Neutrophil (primary cell): ENCODE measurements at regions not wholly inside any gene's neighbourhood (a gene's known extent, or its start where the extent isn't known, plus 50 kb on each side); places are given as distances from the start of the nearest gene placed in this dataset.

Source experiments
- H3K27ac ChIP-seq: fragments of 200-600 bp; sonication (generic); 2 replicates; pipeline ENCODE4 v1.5.1; 2016; ENCODE audit warnings: mild to moderate bottlenecking, moderate library complexity
- H3K27me3 ChIP-seq: fragments of 200-600 bp; sonication (generic); 2 replicates; pipeline ENCODE4 v1.6.0; 2016; ENCODE audit warnings: mild to moderate bottlenecking
- H3K36me3 ChIP-seq: fragments of 200-600 bp; sonication (generic); 2 replicates; pipeline ENCODE4 v1.5.1; 2017
- H3K4me1 ChIP-seq, 2 experiments: fragments of 200-600 bp in 1 of 2; sonication (generic) in 1 of 2; 1 replicate in 1 of 2; 2 replicates in 1 of 2; pipeline versions ENCODE4 v1.5.1 to v1.6.1; 2013 to 2016; ENCODE audit warnings: low read depth in 1 of 2, low read length in 1 of 2, mild to moderate bottlenecking in 1 of 2, moderate library complexity in 1 of 2; ENCODE audit not compliant: control insufficient read depth in 1 of 2, insufficient read depth in 1 of 2
- H3K4me3 ChIP-seq, 2 experiments: fragments of 200-600 bp in 1 of 2; sonication (generic) in 1 of 2; 1 replicate in 1 of 2; 2 replicates in 1 of 2; pipeline ENCODE4 v1.5.1; 2013 to 2016; ENCODE audit warnings: low read depth in 1 of 2, low read length in 1 of 2, mild to moderate bottlenecking in 1 of 2, moderate library complexity in 1 of 2
- H3K9me3 ChIP-seq: fragments of 200-600 bp; sonication (generic); 2 replicates; pipeline ENCODE4 v1.5.1; 2016
- CTCF ChIP-seq: fragments of 200-600 bp; sonication (generic); IDR thresholded peaks from 2 replicates; pipeline ENCODE4 v1.5.1; 2016; ENCODE audit warnings: antibody characterized with exemption

DNA sequence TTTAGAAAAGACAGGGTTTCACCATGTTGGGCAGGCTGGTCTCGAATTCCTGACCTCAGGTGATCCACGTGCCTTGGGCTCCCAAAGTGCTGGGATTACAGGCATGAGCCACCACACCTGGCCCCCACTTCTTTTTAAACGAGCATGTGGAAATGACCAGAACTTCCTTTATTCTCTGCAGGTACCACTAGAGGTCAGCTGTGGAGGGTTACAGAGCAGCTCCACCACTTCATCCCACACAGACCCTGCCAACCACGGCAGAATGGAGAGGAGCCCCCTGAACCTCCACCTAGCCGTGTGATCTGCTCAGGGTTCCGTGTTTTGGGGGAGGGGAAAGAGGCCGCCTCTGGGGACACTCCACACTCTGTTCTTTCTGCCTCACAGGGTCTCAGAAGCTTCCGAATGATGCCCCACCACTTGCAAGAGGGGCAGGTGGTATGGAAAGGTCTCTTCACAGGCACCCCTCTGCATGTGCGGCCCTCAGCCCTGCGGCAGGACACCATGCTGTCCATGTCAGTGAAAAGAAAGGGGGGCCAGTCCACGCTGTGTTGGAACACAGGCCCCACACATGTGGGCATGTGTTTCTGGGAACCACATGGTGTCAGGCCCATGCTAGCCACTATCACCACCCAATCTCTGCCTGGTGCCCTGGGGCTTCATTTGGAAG lies 465.0 kb downstream of the TSHZ3 start:
- Histone ChIP-seq H3K36me3 (no peaks in the 10 kb centered on the region), H3K4me3 (no peak overlapping the region), H3K27ac (no peak overlapping the region), H3K4me1 (no peaks in the 10 kb centered on the region), H3K27me3 (no peaks in the 10 kb centered on the region), H3K9me3 (no peaks in the 10 kb centered on the region)
- TF ChIP-seq CTCF: no peak

DNA sequence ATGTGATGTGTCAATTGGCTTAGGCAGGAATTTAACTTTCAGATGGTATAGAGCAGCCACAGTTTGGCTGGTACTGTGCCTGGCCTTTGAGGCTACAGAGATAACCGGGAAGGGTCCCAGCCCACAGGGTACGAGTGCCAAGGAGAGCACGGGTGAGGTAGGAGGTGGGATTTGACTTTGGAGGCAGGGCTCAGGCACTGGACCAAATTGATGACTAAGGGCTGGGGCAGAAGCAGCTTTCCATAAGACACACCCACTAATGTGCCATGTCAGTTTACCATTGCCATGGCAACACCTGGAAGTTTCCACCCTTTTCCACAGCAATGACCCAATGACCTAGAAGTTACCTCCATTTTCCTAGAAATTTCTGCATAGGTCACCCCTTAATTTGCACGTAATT lies 466.2 kb downstream of the TSHZ3 start:
- no peak overlapping the region for H3K27ac ChIP-seq
- no peak for TF ChIP-seq CTCF
- no peaks in the 10 kb centered on the region for H3K4me1 ChIP-seq
- H3K4me3 ChIP-seq: no peak overlapping the region
- no peaks in the 10 kb centered on the region for H3K27me3 ChIP-seq
- no peaks in the 10 kb centered on the region for H3K36me3 ChIP-seq
- no peaks in the 10 kb centered on the region for H3K9me3 ChIP-seq

GRCh38 chr19:30882411-30883005 lies 466.7 kb downstream of the TSHZ3 start:
- Histone ChIP-seq H3K4me1 (no peaks in the 10 kb centered on the region), H3K27ac (no peak overlapping the region), H3K27me3 (no peaks in the 10 kb centered on the region), H3K4me3 (no peak overlapping the region), H3K9me3 (no peaks in the 10 kb centered on the region), H3K36me3 (no peaks in the 10 kb centered on the region)
- TF ChIP-seq CTCF: no peak

DNA sequence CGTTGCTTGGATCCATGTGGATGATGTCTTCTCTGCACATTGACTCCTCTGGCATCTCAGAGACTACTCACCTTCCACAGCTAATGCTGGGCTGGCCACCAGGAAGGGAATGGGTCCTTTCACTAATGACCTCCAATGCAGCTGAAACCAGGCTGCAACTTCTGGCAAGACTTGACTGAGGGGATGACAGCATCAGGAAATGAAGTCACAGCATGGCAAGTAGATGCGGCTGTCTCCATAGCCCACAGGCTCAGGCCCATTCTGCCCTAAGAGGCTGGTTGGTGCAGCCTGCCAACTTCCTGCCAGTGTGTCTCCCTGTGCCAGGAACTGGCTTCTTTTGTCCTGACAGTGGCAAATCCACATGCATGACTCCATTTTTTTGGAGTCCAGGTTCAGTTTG lies 467.3 kb downstream of the TSHZ3 start:
- H3K27me3 ChIP-seq: no peaks in the 10 kb centered on the region
- H3K27ac ChIP-seq: no peak overlapping the region
- H3K4me1 ChIP-seq: no peaks in the 10 kb centered on the region
- no peak for TF ChIP-seq CTCF
- no peaks in the 10 kb centered on the region for H3K9me3 ChIP-seq
- H3K36me3 ChIP-seq: no peaks in the 10 kb centered on the region
- no peak overlapping the region for H3K4me3 ChIP-seq

- Histone ChIP-seq H3K4me3 (no peak overlapping the region), H3K36me3 (no peaks in the 10 kb centered on the region), H3K4me1 (no peaks in the 10 kb centered on the region), H3K9me3 (no peaks in the 10 kb centered on the region), H3K27ac (no peak overlapping the region), H3K27me3 (no peaks in the 10 kb centered on the region)
- no peak for TF ChIP-seq CTCF
Measured at GRCh38 chr19:30881281-30881680, 468.0 kb downstream of the TSHZ3 start.
